Coronary artery (tissue), 2 donors: ENCODE measurements at regions not wholly inside any gene's neighbourhood (a gene's known extent, or its start where the extent isn't known, plus 50 kb on each side); places are given as distances from the start of the nearest gene placed in this dataset.

Experiments
- DNase-seq: peaks from one replicate; pipeline ENCODE4 v3.0.0-alpha.2; 2017; ENCODE audit warnings: low spot score
- H3K27ac ChIP-seq, 2 donors: fragments of 200-600 bp; sonication (generic); one replicate each; pipeline ENCODE4 v1.5.1; 2016 to 2019
- H3K4me3 ChIP-seq: fragments of 200-600 bp; sonication (generic); 2 replicates; pipeline ENCODE4 v1.5.1; 2016; ENCODE audit warnings: mild to moderate bottlenecking, moderate library complexity
- CTCF ChIP-seq: fragments of 200-600 bp; sonication (generic); IDR thresholded peaks from one replicate; pipeline ENCODE4 v1.5.1; 2019; ENCODE audit warnings: antibody characterized with exemption

- no peak overlapping the region for H3K27ac ChIP-seq
- H3K4me3 ChIP-seq = no peak overlapping the region
- DNase-seq = no peak
- TF ChIP-seq CTCF = no peak
Measured at GRCh38 chr2:155190342-155190741, 491.8 kb downstream of the KCNJ3 start.

- Histone ChIP-seq H3K27ac (no peak overlapping the region), H3K4me3 (no peak overlapping the region)
- DNase-seq = no peak
- no peak for TF ChIP-seq CTCF
Measured at GRCh38 chr2:155178921-155179320, 480.4 kb downstream of the KCNJ3 start.

- no peak for TF ChIP-seq CTCF
- no peak overlapping the region for H3K27ac ChIP-seq
- DNase-seq = no peak
- H3K4me3 ChIP-seq = no peak overlapping the region
Measured at GRCh38 chr2:155176345-155176744, 477.9 kb downstream of the KCNJ3 start.

DNA sequence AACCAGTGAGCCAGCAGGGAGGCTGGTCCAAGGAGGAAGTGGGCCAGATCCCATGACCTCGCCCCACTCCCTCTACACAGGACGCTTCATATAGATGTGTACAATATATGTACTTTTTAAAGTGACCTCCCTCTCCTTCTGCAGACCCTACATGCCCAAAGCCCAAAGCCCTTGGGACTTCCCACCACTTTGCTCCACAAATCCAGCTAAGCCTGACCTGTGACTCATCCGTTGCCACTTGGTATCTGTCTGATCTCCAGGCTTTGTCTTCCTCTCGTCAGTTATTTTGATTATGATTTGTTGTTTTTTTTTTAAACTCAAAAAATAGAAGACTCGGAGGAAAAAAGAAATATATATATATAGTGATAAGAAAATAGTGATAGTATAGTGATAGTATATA, 470.8 kb downstream of the KCNJ3 start:
- Histone ChIP-seq H3K4me3 (no peak overlapping the region), H3K27ac (no peak overlapping the region)
- no peak for DNase-seq
- no peak for TF ChIP-seq CTCF

- DNase-seq = no peak
- no peak for TF ChIP-seq CTCF
- Histone ChIP-seq H3K27ac (no peak overlapping the region), H3K4me3 (no peak overlapping the region)
Measured at GRCh38 chr2:155162494-155162893, 464.0 kb downstream of the KCNJ3 start.

- Histone ChIP-seq H3K27ac (no peak overlapping the region), H3K4me3 (no peak overlapping the region)
- no peak for DNase-seq
- TF ChIP-seq CTCF = no peak
Measured at GRCh38 chr2:155161314-155161713, 462.8 kb downstream of the KCNJ3 start.

GRCh38 chr2:155157711-155158110, 459.2 kb downstream of the KCNJ3 start:
- DNase-seq = no peak
- TF ChIP-seq CTCF = no peak
- no peak overlapping the region for H3K4me3 ChIP-seq

More at GRCh38 chr2:155157711-155158110, 459.2 kb downstream of the KCNJ3 start:
- H3K27ac ChIP-seq = no peak overlapping the region
